Hippocampal formation (tissue), 2 donors: ENCODE measurements at regions not wholly inside any gene's neighbourhood (a gene's known extent, or its start where the extent isn't known, plus 50 kb on each side); places are given as distances from the start of the nearest gene placed in this dataset.
"Not testable (repeated sequence)": the region's sequence is repeated elsewhere in the genome, so short reads cannot be mapped to it uniquely, and the experiment has no call there.

Experiments
- DNase-seq, 2 donors: peaks; one replicate each; lab custom pipeline; 2025; lab: John Stamatoyannopoulos, UW

DNA sequence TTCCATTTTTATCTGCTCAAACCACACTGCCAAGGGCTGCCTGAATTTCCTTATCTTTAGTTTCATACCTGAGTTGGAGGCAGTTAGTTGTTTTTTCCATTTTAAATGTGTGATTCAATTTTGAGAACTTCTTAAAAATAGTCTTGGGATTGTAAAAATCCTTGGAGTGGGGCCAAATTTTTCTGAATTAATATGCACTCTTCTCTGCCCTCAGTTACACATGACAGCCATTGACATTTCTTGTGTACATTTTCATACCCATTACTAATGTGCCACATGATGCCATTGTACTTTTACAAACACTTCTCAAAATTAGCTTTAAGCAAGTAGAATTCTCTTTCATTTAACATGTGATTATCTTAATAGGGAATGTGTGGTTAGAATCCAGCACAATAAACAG, 141.7 kb downstream of the C3orf38 start:
- DNase-seq: no peak

DNA sequence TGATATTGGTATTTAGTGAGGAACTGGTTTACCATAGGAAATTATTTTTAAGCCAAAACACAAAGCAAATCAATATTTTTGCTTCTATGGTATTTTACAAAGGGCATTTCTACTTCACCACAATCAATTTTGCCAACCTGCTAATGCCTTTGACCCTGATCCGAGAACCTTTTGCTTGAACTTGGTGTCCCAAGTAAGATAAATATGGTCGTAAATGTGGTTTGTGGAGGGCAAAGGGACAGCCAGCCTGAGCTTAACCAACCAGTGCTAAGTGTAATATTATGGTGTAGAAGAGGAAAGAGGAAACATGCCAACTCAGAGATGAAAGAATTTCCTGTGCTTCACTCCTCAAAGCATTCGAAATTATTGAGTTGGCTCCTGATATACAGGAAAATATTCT, 148.4 kb downstream of the C3orf38 start:
- no peak for DNase-seq

DNA sequence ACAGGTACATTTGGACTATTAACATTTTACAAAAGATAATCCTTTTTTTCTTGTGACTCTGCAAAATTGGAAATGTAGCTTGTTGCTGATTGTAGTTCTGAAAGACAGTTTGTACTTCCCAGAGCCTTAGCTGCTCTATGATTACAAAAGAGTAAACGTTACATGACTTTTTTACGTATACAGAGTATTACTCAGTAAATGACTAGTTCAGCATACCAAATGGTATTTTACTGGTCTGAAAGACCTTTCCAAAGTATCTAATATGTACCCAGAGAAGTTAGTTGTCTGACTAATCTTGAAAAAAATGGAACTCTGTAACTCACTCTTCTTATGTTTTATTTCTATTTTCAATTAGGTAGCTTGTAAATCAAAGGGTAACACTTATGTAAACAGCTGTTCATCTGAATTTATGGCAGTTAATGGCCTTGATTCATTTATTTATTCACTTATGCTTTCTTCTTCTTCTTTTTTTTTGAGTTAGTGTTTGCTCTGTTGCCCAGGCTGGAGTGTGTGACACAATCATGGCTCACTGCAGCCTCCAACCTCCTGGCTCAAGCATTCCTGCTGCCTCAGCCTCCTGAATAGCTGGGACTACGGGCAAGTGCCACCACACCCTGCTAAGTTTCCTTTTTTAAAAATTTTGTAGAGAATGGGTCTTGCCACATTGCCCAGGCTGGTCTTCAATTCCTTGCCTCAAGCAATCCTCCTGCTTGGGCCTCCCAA, 151.7 kb downstream of the C3orf38 start:
- no peak for DNase-seq

DNA sequence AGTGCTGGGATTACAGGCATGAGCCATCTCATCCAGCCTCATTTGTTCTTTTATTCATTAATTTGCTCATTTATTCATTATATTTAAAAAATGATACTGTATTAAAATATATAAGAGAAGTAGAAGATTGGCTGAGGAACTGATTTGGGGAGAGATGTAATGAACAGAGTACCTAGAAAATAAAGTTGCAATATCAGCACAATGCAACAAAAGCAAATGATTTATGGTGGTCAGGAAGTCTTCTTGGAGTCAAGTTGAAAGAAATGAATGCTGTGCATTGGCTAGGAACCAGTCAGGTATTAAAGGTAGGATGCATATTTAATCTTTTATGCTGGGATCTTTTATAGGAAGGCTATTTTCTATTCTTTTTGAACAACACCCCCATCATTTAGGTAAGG, 152.2 kb downstream of the C3orf38 start:
- no peak for DNase-seq

DNA sequence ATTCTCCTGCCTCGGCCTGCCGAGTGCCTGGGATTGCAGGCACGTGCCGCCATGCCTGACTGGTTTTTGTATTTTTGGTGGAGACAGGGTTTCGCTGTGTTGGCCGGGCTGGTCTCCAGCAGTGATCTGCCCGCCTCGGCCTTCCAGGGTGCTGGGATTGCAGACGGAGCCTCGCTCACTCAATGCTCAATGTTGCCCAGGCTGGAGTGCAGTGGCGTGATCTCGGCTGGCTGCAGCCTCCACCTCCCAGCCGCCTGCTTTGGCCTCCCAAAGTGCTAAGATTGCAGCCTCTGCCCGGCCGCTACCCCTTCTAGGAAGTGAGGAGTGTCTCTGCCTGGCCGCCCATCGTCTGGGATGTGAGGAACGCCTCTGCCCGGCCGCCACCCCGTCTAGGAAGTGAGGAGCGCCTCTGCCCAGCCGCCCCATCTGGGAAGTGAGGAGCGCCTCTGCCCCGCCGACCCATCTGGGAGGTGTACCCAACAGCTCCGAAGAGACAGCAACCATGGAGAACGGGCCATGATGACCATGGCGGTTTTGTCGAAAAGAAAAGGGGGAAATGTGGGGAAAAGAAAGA, 153.7 kb downstream of the C3orf38 start:
- DNase-seq: not testable (repeated sequence)

DNA sequence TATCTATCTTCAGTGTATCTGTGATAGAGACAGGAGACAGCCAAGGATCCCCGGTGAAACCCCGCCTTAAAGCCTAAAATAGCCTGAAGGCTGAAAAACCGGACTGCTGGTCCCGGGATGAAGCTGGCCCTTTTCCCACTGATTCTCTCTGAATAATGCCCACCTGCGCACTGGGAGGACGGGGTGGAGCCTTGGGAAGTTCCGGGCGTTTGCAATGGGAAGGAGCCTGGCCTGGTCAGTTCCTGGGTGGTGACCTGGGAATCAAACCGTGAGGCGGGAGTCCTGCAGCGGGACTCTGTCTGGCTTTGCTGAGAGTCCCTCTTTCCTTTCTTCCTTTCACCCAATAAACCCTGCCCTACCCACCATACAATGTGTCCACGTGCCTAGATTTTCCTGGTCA, 157.9 kb downstream of the C3orf38 start:
- DNase-seq: no peak

DNA sequence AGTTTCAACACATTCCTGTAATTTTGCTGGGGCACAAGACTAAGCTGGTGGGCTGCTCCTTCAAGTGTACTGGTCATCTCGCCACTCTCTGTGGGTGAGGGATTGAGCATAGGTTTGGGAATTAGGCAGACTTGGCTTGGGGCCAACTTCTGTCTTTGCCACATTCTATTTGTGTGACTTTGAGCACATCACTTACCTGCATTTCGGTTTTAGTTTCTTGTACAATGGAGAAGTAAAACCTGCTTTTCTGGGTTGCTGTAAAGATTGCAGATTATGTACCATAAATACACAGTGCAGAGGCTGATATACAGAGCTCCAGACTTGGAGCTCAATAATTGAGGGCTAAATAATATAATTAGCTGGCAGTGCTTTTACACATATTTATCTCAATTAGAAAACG, 162.1 kb downstream of the C3orf38 start:
- DNase-seq: no peak

DNA sequence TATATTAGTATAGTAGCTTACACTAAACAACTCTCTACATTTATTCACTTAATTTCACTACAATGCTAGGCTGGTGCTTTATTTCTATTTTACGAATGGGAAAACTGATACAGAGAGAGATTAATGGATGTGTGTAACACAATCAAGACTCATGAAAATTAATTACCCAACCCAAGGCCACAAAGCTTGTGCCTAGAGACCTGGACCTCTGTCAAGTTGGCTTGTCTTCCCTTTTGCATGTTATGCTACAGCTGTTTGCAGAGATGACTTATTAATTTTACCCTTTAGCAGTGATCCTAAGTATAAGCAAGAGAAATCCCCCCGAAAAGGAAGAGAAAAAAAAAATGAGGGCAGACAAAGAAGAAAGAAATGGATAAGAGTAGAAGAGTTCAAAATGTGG, 162.5 kb downstream of the C3orf38 start:
- no peak for DNase-seq

DNA sequence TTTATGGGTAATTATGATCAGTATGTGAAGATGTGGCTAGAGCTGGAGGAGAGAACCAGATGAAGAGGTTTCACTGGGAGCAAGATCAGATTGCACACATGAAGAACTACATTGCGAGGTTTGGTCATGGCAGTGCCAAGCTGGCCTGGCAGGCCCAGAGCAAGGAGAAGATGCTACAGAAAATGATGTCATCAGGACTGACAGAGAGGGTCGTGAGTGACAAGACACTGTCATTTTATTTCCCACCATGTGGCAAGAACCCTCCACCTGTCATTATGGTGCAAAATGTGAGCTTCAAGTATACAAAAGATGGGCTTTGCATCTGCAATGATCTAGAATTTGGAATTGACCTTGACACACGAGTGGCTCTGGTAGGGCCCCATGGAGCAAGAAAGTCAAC, 168.3 kb downstream of the C3orf38 start:
- DNase-seq: no peak

DNA sequence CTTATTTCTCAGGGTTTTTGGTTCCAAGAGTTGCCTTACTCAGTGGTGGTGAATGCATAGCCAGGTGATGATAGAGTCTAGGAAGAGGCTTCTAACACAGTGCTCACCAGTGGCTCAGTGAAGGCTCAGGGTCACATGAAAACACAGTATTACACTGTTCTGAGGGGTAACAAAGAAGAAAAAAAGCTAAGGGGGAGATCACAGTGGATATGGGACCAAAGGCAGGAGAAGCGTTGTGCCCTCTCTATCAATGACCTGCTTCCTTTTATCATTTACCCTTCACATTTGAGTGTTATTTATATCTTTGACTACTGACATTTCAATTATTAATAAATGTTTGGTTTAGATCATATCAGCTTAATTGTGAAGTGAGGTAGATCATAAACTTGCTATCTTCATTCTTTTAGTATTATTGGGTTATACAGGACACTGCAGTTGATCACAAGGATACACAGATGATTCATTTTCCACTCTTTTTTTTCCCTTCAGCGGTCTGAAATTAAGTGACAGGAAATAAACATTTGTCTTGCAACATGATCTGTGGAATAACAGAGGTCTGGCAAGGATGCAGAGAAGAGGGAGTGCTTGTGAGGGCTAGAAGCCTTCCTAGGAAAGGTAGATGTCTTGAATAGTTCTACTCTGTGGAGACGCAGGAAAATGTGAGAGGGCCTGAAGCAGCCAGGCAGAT, 171.7 kb downstream of the C3orf38 start:
- no peak for DNase-seq

DNA sequence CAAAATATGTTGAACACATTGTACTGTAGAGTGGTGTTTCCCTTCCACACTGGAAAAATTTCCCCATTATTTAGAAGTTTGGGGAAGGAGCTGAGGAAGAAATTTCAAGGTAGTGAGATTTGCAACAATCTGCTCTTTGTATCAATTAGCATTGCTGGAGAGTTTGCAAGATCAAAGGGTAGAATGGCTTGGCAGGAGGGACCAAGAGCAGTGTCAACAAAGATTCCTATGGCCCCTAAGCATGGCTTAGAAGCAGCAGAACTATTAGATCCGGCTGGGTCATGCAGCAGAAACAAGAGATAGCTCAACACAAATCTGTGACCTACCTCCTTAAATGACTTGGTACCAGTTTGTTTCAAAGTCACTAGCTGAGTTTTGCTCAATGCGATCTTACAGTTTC, 175.0 kb downstream of the C3orf38 start:
- DNase-seq: no peak

DNA sequence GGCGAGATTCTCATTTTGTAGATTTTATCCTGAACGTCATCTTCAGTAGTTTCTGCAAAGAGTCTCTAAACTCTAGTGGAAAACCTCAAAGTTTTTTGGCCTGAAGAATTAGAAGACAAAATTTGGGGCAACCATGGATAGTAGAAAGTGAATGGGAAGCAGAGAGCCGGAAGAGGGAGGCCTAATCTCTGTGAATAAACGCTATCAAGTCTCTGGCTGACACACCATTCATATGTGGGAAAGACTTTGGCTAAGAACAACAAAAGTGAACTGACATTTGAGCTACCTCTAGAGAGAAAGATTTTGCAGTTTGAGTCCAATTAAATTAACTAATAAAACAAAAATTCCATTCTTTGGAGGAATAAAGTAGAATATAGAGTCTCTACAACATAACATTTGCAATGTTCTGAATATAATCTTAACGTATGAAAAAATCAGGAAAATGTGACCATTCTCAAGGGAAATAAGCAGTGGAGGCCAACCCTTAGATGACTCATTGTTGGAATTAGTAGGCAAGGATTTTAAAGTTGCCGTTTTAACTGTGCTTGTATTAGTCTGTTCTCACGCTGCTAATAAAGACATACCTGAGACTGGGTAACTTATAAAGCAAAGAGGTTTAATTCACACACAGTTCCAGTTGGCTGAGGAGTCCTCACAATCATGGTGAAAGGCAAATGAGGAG, 184.6 kb downstream of the C3orf38 start:
- no peak for DNase-seq

DNA sequence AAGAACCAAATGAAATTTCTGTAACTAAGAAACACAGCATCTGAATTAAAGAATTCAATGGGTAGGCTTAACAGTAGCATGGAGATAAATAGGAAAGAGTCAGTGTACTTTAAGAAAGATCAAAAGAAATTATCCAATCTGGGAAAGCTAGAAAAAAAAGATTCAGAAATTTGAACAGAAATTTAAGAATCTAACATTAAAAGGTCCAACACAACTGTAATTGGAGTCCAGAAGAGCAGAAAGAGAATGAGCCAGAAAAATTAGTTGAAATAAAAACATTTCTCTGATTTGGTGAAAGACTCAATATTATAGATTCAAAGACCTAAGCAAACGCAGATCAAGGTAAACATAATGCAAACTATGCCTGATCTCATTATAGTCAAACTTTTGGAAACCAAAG, 187.1 kb downstream of the C3orf38 start:
- DNase-seq: no peak

DNA sequence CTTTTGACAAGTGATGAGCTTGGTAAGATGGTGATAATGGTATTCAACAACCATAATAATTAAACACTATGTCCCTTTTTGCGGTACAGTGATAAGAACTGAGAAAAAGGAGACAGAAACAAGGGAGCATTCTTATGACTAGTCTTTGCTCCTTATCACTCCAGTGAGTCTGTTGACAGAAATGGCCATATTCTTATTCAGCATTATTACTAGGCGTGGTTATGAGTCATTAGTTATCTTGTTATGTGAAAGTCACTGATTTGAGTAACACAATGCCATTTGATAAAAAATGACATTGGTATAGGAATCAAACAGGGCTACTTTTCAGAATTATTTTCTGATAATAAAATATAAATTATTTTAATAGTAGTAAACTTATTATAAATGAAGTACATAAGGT, 193.5 kb downstream of the C3orf38 start:
- DNase-seq: no peak

DNA sequence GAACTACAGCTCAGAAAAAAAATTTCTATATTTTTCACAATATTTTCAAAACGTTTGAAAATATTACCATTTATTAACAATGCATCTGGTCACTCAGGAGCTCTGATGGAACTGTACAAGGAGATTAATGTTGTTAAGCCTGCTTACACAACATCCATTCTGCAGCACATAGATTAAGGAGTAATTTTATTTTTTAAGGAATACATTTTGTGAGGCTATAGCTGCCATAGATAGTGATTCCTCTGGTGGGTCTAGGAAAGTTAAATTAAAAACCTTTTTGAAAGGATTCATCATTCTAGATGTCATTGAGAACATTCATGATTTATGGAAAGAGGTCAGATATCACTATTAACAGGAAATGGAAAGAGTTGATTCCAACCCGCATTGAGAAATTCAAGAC, 196.9 kb downstream of the C3orf38 start:
- DNase-seq: no peak

DNA sequence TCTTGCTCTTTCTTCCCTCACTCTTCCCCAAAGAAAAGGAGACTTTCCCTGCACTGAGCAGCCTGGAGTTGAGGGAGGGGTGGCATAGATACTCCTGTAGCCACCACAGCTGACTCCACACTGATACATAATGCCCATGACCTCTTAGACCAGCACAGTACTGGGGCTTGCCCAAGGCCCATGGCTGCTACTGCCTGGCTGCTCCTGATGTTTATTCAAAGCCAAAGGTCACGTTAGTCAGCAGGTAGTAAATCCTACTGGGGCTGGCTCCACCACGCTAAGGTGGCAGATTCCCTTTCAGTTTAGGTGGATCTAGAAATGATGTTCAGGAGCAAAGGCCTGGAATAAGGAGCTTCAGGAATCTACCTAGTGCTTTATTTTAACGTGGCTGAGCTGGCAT, 212.7 kb downstream of the C3orf38 start:
- DNase-seq: no peak

DNA sequence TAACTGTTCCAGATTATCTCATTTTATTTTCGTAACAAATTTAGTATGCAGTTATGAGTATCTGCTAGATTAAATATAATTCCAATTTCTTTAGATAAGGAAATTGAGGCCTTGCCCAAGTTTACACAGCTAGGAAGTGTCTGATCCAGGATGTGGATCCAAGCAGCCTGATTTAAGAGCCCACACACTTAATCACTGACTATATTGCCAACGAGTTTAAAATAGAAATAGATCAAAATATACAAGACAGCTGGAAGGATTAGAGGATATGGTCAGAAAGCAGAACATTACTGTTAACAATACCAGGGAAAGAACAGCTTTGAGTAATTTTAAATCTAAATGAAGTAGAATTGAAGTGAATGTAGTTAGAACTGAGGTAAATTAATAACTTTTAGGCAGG, 215.2 kb downstream of the C3orf38 start:
- no peak for DNase-seq

DNA sequence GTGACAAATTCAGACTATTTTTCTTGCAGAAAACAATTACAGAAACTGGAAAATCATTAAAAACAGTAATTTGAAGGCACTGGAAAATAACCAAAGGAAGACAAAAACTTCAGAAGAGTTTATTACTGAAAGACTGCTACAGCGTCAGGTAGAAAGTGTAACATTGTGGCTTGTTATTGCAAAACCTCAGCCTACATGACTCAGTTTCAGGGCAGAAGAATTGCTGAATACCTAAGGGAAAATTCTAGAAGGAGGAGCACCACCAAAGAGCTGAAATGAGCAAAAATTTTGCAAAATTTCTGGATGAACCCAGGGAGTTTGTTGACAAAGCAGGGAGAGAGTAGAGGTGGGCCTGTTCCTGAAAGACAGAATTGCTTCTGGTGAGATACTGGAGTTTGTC, 219.6 kb downstream of the C3orf38 start:
- no peak for DNase-seq

DNA sequence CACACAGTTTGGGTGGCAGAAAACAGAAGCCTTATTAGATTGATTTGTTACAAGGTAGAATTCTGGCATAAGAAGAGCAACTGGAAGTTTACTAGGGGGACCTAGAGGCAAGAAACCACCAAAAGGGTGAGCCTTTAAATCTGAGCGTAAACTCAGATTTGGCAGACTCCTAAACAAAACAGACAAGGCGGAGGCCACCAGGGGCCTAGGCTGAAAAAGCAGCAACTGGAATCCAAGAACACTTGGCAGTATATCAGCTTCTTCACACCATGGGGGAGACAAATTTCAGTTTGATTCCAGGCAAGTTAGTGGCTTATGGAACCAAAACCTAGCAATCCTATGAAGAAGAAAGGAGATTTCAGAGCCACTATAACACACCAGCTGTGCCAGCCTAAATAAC, 220.0 kb downstream of the C3orf38 start:
- DNase-seq: no peak

DNA sequence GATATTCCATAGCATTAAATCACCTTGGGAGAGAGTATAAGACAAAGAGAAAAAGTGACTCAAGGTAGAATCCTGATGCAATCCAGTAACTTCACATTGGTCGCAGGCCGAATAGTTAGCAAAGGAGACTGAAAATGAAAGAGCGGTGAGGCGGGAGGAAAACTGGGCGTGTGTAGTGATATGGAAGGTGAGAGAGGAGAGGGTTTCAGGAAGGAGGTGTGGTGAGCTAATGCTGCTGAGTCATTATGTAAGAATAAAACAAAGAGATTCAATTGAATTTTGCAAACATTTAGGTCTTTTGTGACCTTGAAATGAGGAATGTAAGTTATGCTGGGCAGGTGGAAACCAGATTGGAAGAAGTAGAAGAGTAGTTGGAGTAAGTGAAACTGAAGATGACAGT, 235.3 kb downstream of the C3orf38 start:
- no peak for DNase-seq

DNA sequence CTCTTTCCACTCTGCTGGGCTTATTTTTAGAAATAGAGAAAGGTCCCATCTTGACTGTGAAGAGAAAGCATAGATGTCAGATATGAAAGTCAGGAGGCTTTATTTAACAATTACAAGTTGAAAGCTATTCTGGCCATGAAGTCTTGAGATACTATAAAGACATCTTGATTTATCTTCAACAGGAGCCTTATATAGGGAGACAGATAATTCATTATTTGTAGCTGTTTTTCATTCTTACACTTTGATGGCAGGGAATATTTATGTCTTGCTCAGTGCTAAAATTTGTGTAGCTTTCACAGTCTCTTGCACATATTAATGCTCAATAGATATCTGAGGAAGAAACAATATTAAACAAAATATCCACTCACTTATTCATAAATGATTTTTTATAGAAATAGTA, 248.8 kb downstream of the C3orf38 start:
- no peak for DNase-seq

DNA sequence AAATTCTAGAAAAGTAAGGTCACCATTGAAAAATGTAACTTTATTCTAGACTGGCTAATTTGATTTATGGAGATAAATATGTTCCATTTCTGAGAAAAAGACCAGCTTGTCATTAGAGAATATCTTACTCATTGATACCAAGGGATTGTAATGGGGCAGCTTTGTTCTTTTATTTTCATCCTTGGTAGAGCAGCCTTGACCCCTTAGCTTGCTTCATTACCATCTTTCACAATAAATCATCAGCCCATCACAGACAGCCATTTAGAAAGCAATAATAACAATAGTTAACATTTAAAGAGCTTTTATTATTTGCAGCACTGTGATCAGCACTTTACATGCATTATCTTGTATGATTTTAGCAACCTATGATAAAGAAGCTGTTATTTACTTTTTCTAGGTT, 253.6 kb downstream of the C3orf38 start:
- no peak for DNase-seq

DNA sequence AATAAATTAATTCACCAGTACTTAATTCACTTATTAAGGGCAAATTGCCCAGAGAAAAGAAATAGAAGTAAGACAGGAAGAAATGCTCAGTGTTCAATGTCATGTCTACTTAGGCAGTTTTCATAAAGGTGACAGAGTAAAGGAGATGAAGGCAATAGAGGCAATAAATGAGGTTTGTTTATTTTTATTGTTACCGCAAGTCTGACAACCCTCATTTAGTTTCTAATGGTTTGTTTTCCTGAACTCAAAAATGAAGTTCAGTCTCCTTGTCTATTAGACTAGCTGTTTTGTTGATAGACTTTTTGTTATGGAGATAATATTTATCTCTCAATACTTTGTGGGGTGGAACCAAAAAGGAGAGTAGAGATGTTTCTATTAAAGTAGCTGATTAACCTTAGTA, 258.3 kb downstream of the C3orf38 start:
- no peak for DNase-seq
